ENCODE measurements at regions not wholly inside any gene's neighbourhood (a gene's known extent, or its start where the extent isn't known, plus 50 kb on each side); places are given as distances from the start of the nearest gene placed in this dataset.
"Not testable (repeated sequence)": the region's sequence is repeated elsewhere in the genome, so short reads cannot be mapped to it uniquely, and the experiment has no call there.

DNA sequence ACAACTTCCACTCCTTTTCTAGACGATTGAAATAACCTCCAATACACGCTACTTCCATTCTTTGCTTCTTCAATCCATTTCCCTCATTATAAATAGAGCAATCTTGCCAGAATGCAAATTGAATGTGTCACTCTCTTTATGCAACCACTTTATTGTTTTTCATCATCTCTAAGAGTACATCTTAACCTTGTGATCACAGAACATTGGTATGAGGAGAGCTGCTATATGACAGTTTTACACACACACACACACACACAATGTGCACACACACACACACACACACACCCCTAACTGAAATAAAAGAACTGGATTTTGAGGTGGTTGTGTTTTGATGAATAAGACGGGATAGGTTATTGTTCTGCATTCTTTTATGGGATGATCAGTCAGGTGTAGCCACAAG is 187.0 kb downstream of the HDGFL1 start:
- DNase-seq, result no peak
- Histone ChIP-seq H3K36me3 (no peaks in the 10 kb centered on the region), H3K9me3 (replicated peaks) (peaks cover 9% of the 10 kb centered on the region), H3K27me3 (ENCODE audit: low read depth) (no peaks in the 10 kb centered on the region), H3K4me3 (no peak overlapping the region), H3K27ac (replicated peaks) (no peak overlapping the region), H3K4me1 (peaks cover 5% of the 10 kb centered on the region)
- TF ChIP-seq, protein P1, sequence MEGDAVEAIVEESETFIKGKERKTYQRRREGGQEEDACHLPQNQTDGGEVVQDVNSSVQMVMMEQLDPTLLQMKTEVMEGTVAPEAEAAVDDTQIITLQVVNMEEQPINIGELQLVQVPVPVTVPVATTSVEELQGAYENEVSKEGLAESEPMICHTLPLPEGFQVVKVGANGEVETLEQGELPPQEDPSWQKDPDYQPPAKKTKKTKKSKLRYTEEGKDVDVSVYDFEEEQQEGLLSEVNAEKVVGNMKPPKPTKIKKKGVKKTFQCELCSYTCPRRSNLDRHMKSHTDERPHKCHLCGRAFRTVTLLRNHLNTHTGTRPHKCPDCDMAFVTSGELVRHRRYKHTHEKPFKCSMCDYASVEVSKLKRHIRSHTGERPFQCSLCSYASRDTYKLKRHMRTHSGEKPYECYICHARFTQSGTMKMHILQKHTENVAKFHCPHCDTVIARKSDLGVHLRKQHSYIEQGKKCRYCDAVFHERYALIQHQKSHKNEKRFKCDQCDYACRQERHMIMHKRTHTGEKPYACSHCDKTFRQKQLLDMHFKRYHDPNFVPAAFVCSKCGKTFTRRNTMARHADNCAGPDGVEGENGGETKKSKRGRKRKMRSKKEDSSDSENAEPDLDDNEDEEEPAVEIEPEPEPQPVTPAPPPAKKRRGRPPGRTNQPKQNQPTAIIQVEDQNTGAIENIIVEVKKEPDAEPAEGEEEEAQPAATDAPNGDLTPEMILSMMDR (IDR thresholded peaks at IDR 0.05; ENCODE audit: borderline replicate concordance), result no peak
- intact Hi-C loops (cut with micrococcal nuclease), result no loop called here

GRCh38 chr6:22764496-22764895 is 195.1 kb downstream of the HDGFL1 start:
- TF ChIP-seq, protein P1 (IDR thresholded peaks at IDR 0.05; ENCODE audit: borderline replicate concordance), result no peak
- DNase-seq, result no peak
- Histone ChIP-seq H3K4me1 (no peaks in the 10 kb centered on the region), H3K36me3 (no peaks in the 10 kb centered on the region), H3K27ac (replicated peaks) (no peak overlapping the region), H3K4me3 (no peak overlapping the region), H3K27me3 (ENCODE audit: low read depth) (no peaks in the 10 kb centered on the region), H3K9me3 (replicated peaks) (peaks cover 7% of the 10 kb centered on the region)
- intact Hi-C loops (cut with micrococcal nuclease), result no loop called here

GRCh38 chr6:22765015-22765414 is 195.6 kb downstream of the HDGFL1 start:
- no peak for DNase-seq
- intact Hi-C loops (cut with micrococcal nuclease), result no loop called here
- Histone ChIP-seq H3K36me3 (no peaks in the 10 kb centered on the region), H3K27me3 (ENCODE audit: low read depth) (no peaks in the 10 kb centered on the region), H3K4me3 (no peak overlapping the region), H3K9me3 (replicated peaks) (peaks cover 7% of the 10 kb centered on the region), H3K4me1 (no peaks in the 10 kb centered on the region), H3K27ac (replicated peaks) (no peak overlapping the region)
- TF ChIP-seq, protein P1 (IDR thresholded peaks at IDR 0.05; ENCODE audit: borderline replicate concordance), result no peak

GRCh38 chr6:22766979-22767378 is 197.6 kb downstream of the HDGFL1 start:
- no peaks in the 10 kb centered on the region for H3K9me3 ChIP-seq (replicated peaks)
- no peaks in the 10 kb centered on the region for H3K27me3 ChIP-seq (ENCODE audit: low read depth)
- TF ChIP-seq, protein P1 (IDR thresholded peaks at IDR 0.05; ENCODE audit: borderline replicate concordance), result no peak
- H3K4me3 ChIP-seq, result no peak overlapping the region
- H3K27ac ChIP-seq (replicated peaks), result no peak overlapping the region
- intact Hi-C loops (cut with micrococcal nuclease), result no loop called here
- H3K36me3 ChIP-seq, result no peaks in the 10 kb centered on the region
- no peaks in the 10 kb centered on the region for H3K4me1 ChIP-seq
- no peak for DNase-seq

- H3K27me3 ChIP-seq (ENCODE audit: low read depth), result no peaks in the 10 kb centered on the region
- no peaks in the 10 kb centered on the region for H3K4me1 ChIP-seq
- TF ChIP-seq, protein P1 (IDR thresholded peaks at IDR 0.05; ENCODE audit: borderline replicate concordance), result no peak
- H3K27ac ChIP-seq (replicated peaks), result no peak overlapping the region
- no peaks in the 10 kb centered on the region for H3K9me3 ChIP-seq (replicated peaks)
- DNase-seq, result no peak
- intact Hi-C loops (cut with micrococcal nuclease), result no loop called here
- H3K4me3 ChIP-seq, result no peak overlapping the region
- H3K36me3 ChIP-seq, result no peaks in the 10 kb centered on the region
Measured at GRCh38 chr6:22770054-22770453, 200.7 kb downstream of the HDGFL1 start.

GRCh38 chr6:22774129-22774528 is 204.8 kb downstream of the HDGFL1 start:
- Histone ChIP-seq H3K27me3 (ENCODE audit: low read depth) (no peaks in the 10 kb centered on the region), H3K4me1 (no peaks in the 10 kb centered on the region), H3K9me3 (replicated peaks) (peaks cover 20% of the 10 kb centered on the region), H3K36me3 (no peaks in the 10 kb centered on the region), H3K4me3 (no peak overlapping the region), H3K27ac (replicated peaks) (no peak overlapping the region)
- TF ChIP-seq, protein P1 (IDR thresholded peaks at IDR 0.05; ENCODE audit: borderline replicate concordance), result no peak
- intact Hi-C loops (cut with micrococcal nuclease), result no loop called here
- no peak for DNase-seq

DNA sequence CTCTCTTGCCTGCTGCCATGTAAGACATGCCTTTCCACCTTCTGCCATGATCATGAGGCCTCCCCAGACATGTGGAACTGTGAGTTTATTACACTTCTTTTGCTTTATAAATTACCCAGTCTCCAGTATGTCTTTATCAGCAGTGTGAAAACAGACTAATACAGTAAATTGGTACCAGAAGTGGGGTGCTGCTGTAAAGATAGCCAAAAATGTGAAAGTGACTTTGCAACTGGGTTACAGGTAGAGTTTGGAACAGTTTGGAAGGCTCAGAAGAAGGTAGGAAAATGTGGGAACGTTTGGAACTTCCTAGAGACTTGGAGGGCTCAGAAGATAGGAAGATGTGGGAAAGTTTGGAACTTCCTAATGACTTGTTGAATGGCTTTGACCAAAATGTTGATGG is 209.1 kb downstream of the HDGFL1 start:
- H3K4me1 ChIP-seq; intact Hi-C loops (cut with micrococcal nuclease); H3K27ac ChIP-seq (replicated peaks); H3K4me3 ChIP-seq; DNase-seq; H3K27me3 ChIP-seq (ENCODE audit: low read depth); H3K36me3 ChIP-seq: not testable (repeated sequence)
- H3K9me3 ChIP-seq (replicated peaks), result peaks cover 41% of the 10 kb centered on the region

All from left ventricle myocardium inferior (tissue), 1 donor.